H9 (cell line): ENCODE measurements at regions not wholly inside any gene's neighbourhood (a gene's known extent, or its start where the extent isn't known, plus 50 kb on each side); places are given as distances from the start of the nearest gene placed in this dataset.

Experiments used
- DNase-seq: peaks from one replicate; pipeline ENCODE4 v3.0.0-alpha.2; 2017
- H2AFZ ChIP-seq: one replicate; pipeline ENCODE4 v1.6.1; 2013; ENCODE audit warnings: mild to moderate bottlenecking, low read length, control low read depth, moderate library complexity
- H2AK5ac ChIP-seq: 2 replicates; pipeline ENCODE4 v1.6.1; 2013; ENCODE audit warnings: low read length, control low read depth, mixed read lengths; ENCODE audit not compliant: insufficient read length
- H2BK120ac ChIP-seq: one replicate; pipeline ENCODE4 v1.6.1; 2013; ENCODE audit warnings: low read depth, mild to moderate bottlenecking, low read length, control low read depth, inconsistent platforms; ENCODE audit not compliant: poor library complexity, severe bottlenecking
- H2BK12ac ChIP-seq: 2 replicates; pipeline ENCODE4 v1.6.1; 2013; ENCODE audit warnings: low read length, control low read depth, mixed read lengths, low read depth; ENCODE audit not compliant: insufficient read length
- H2BK15ac ChIP-seq: 2 replicates; pipeline ENCODE4 v1.6.1; 2013; ENCODE audit warnings: low read depth, low read length, control low read depth
- H2BK20ac ChIP-seq: one replicate; pipeline ENCODE4 v1.6.1; 2013; ENCODE audit warnings: low read depth, mild to moderate bottlenecking, low read length, control low read depth, inconsistent platforms; ENCODE audit not compliant: poor library complexity, severe bottlenecking
- H2BK5ac ChIP-seq: 2 replicates; pipeline ENCODE4 v1.6.1; 2013; ENCODE audit warnings: low read length, control low read depth, mixed read lengths; ENCODE audit not compliant: insufficient read length
- H3K14ac ChIP-seq: 2 replicates; pipeline ENCODE4 v1.6.1; 2013; ENCODE audit warnings: low read length, control low read depth; ENCODE audit not compliant: insufficient read depth
- H3K18ac ChIP-seq: 2 replicates; pipeline ENCODE4 v1.6.1; 2013; ENCODE audit warnings: low read depth, mild to moderate bottlenecking, mixed read lengths, low read length, control low read depth; ENCODE audit not compliant: insufficient read length
- H3K23ac ChIP-seq: 2 replicates; pipeline ENCODE4 v1.6.1; 2013; ENCODE audit warnings: low read length, control low read depth, mixed read lengths, low read depth; ENCODE audit not compliant: insufficient read length
- H3K23me2 ChIP-seq: 2 replicates; pipeline ENCODE4 v1.6.1; 2013; ENCODE audit warnings: low read depth, mild to moderate bottlenecking, mixed read lengths, low read length, control low read depth; ENCODE audit not compliant: insufficient read length, poor library complexity, severe bottlenecking
- H3K27ac ChIP-seq: 2 replicates; pipeline ENCODE4 v1.5.1; 2013; ENCODE audit warnings: low read length, control low read depth, mixed read lengths, low read depth; ENCODE audit not compliant: insufficient read length
- H3K27me3 ChIP-seq: 2 replicates; pipeline ENCODE4 v1.6.1; 2013; ENCODE audit warnings: low read length, control low read depth, inconsistent platforms; ENCODE audit not compliant: insufficient read depth
- H3K4ac ChIP-seq: 2 replicates; pipeline ENCODE4 v1.6.1; 2013; ENCODE audit warnings: low read depth, mild to moderate bottlenecking, control low read depth, inconsistent platforms, low read length, moderate library complexity
- H3K4me1 ChIP-seq: 2 replicates; pipeline ENCODE4 v1.6.1; 2013; ENCODE audit warnings: low read length, control low read depth, inconsistent platforms; ENCODE audit not compliant: insufficient read depth
- H3K4me2 ChIP-seq: 2 replicates; pipeline ENCODE4 v1.6.1; 2013; ENCODE audit warnings: low read length, control low read depth, mixed read lengths; ENCODE audit not compliant: insufficient read length, insufficient read depth
- H3K56ac ChIP-seq: 2 replicates; pipeline ENCODE4 v1.6.1; 2013; ENCODE audit warnings: low read depth, mild to moderate bottlenecking, mixed read lengths, low read length, control low read depth; ENCODE audit not compliant: insufficient read length
- H3K79me1 ChIP-seq: 2 replicates; pipeline ENCODE4 v1.6.1; 2013; ENCODE audit warnings: low read depth, mild to moderate bottlenecking, moderate library complexity, low read length, control low read depth, inconsistent platforms; ENCODE audit not compliant: insufficient read depth, poor library complexity, severe bottlenecking
- H3K79me2 ChIP-seq: 2 replicates; pipeline ENCODE4 v1.6.1; 2013; ENCODE audit warnings: low read length, control low read depth, inconsistent platforms; ENCODE audit not compliant: insufficient read depth
- H3K9ac ChIP-seq: 2 replicates; pipeline ENCODE4 v1.6.1; 2013; ENCODE audit warnings: low read length, control low read depth, mixed read lengths; ENCODE audit not compliant: insufficient read length; ENCODE audit errors: extremely low read depth
- H3K9me3 ChIP-seq: one replicate; pipeline ENCODE4 v1.6.1; 2013; ENCODE audit warnings: low read depth, low read length, inconsistent platforms; ENCODE audit not compliant: control insufficient read depth
- H3T11ph ChIP-seq: one replicate; pipeline ENCODE4 v1.6.1; 2013; ENCODE audit warnings: mild to moderate bottlenecking, low read length, control low read depth, inconsistent platforms
- H4K20me1 ChIP-seq: one replicate; pipeline ENCODE4 v1.6.1; 2013; ENCODE audit not compliant: control insufficient read depth, insufficient read length, insufficient read depth
- H4K5ac ChIP-seq: 2 replicates; pipeline ENCODE4 v1.6.1; 2013; ENCODE audit warnings: low read depth, mild to moderate bottlenecking, mixed read lengths, low read length, control low read depth; ENCODE audit not compliant: insufficient read length
- H4K8ac ChIP-seq: replicated peaks from 2 replicates; pipeline ENCODE4 v1.6.1; 2013; ENCODE audit warnings: low read length, control low read depth, mixed read lengths, low read depth; ENCODE audit not compliant: insufficient read length
- H4K91ac ChIP-seq: 2 replicates; pipeline ENCODE4 v1.6.1; 2013; ENCODE audit warnings: low read depth, mild to moderate bottlenecking, moderate library complexity, mixed read lengths, low read length, control low read depth; ENCODE audit not compliant: insufficient read length
- H3K27ac Mint-ChIP-seq, 3 experiments: 2 replicates in 2 of 3; 3 replicates in 1 of 3; pipeline ENCODE4 v1.8.0; 2020 to 2021; ENCODE audit warnings: mixed read lengths in 3 of 3, mild to moderate bottlenecking in 1 of 3, moderate library complexity in 1 of 3
- H3K27me3 Mint-ChIP-seq: 2 replicates; pipeline ENCODE4 v1.8.0; 2021; ENCODE audit warnings: low read depth, mild to moderate bottlenecking, moderate library complexity, mixed read lengths
- H3K36me3 Mint-ChIP-seq, 3 experiments: 2 replicates in 2 of 3; 3 replicates in 1 of 3; pipeline ENCODE4 v1.8.0; 2020 to 2021; ENCODE audit warnings: low read depth in 3 of 3, mixed read lengths in 3 of 3; ENCODE audit not compliant: insufficient read depth in 1 of 3
- H3K4me1 Mint-ChIP-seq, 2 experiments: 2 replicates each; pipeline ENCODE4 v1.8.0; 2020; ENCODE audit warnings: mixed read lengths in 2 of 2
- H3K4me3 Mint-ChIP-seq, 2 experiments: 2 replicates in 1 of 2; 3 replicates in 1 of 2; pipeline ENCODE4 v1.8.0; 2020 to 2021; ENCODE audit warnings: mild to moderate bottlenecking in 2 of 2, mixed read lengths in 2 of 2, moderate library complexity in 1 of 2
- H3K9me3 Mint-ChIP-seq, 2 experiments: 2 replicates in 1 of 2; 3 replicates in 1 of 2; pipeline ENCODE4 v1.8.0; 2020; ENCODE audit warnings: mild to moderate bottlenecking in 2 of 2, mixed read lengths in 2 of 2, moderate library complexity in 1 of 2
- WGBS: extraction: QIAGEN DNeasy Blood & Tissue Kit; methylation state at CpG from one replicate; pipeline ENCODE4 v1.1.7; 2013; ENCODE audit warnings: missing lambda C conversion rate, low lambda C conversion rate, mixed read lengths; ENCODE audit not compliant: insufficient read length; ENCODE audit errors: extremely low coverage; 5-methylcytosine and 5-hydroxymethylcytosine counted together
- TF ChIP-seq, protein P1 (sequence below): fragments of 200-600 bp; sonication (generic); conservative IDR thresholded peaks from 3 replicates; pipeline ENCODE4 v1.8.0; 2021; ENCODE audit warnings: antibody characterized with exemption, mild to moderate bottlenecking

DNA sequence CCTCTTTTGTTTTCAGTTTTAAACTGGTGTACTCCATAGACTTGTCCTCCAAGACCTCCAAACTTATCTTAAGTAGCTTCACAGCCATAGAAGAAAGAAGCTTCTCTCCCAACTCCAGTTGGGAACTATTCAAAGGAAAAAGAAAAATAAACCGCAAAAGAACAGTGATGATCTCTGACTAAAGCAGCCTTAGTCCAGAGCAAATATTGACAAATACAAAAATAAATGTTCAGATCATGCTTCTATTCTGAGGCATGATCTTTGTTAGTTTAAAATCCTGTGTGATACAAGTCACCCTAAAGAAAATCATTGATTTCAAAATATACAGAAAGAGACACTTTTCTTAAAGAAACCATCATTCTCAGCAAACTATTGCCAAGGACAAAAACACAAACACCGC lies 373.0 kb upstream of the SMIM30 start:
- WGBS = no CpG with 5 or more reads among the region's 2 CpGs

More for the DNA sequence above, 373.0 kb upstream of the SMIM30 start:
- H4K5ac ChIP-seq = no peak overlapping the region
- no peak overlapping the region for H3K18ac ChIP-seq
- no peak overlapping the region for H3K27ac ChIP-seq
- no peak overlapping the region for H2AFZ ChIP-seq
- no peak overlapping the region for H3K14ac ChIP-seq
- H2AK5ac ChIP-seq = no peak overlapping the region
- H4K91ac ChIP-seq = no peak overlapping the region
- H3K4me3 Mint-ChIP-seq = no peak overlapping the region
- H3K79me1 ChIP-seq = no peaks in the 10 kb centered on the region
- H3K9me3 Mint-ChIP-seq = peaks cover 2 to 28% of the 10 kb centered on the region in 2 experiments; a peak in 3 of 5 replicates
- TF ChIP-seq, protein P1, sequence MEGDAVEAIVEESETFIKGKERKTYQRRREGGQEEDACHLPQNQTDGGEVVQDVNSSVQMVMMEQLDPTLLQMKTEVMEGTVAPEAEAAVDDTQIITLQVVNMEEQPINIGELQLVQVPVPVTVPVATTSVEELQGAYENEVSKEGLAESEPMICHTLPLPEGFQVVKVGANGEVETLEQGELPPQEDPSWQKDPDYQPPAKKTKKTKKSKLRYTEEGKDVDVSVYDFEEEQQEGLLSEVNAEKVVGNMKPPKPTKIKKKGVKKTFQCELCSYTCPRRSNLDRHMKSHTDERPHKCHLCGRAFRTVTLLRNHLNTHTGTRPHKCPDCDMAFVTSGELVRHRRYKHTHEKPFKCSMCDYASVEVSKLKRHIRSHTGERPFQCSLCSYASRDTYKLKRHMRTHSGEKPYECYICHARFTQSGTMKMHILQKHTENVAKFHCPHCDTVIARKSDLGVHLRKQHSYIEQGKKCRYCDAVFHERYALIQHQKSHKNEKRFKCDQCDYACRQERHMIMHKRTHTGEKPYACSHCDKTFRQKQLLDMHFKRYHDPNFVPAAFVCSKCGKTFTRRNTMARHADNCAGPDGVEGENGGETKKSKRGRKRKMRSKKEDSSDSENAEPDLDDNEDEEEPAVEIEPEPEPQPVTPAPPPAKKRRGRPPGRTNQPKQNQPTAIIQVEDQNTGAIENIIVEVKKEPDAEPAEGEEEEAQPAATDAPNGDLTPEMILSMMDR = no peak
- no peak overlapping the region for H2BK20ac ChIP-seq
- H3K4me1 Mint-ChIP-seq = no peaks in the 10 kb centered on the region
- H3K23ac ChIP-seq = no peak overlapping the region
- H4K20me1 ChIP-seq = no peaks in the 10 kb centered on the region
- H3K79me2 ChIP-seq = no peaks in the 10 kb centered on the region
- H3K4me2 ChIP-seq = no peak overlapping the region
- H2BK15ac ChIP-seq = no peak overlapping the region
- H3K9ac ChIP-seq = no peak overlapping the region
- H3K4ac ChIP-seq = no peak overlapping the region
- no peaks in the 10 kb centered on the region for H3K4me1 ChIP-seq
- no peak overlapping the region for H3K56ac ChIP-seq
- peaks cover 0 to 12% (median 0%) of the 10 kb centered on the region in 3 experiments; a peak in 2 of 7 replicates for H3K36me3 Mint-ChIP-seq
- no peak overlapping the region for H3T11ph ChIP-seq
- H2BK12ac ChIP-seq = no peak overlapping the region
- no peaks in the 10 kb centered on the region for H3K27me3 ChIP-seq
- no peak overlapping the region for H3K27ac Mint-ChIP-seq
- H2BK5ac ChIP-seq = no peak overlapping the region
- H2BK120ac ChIP-seq = no peak overlapping the region
- no peaks in the 10 kb centered on the region for H3K9me3 ChIP-seq
- no peak for DNase-seq
- no peaks in the 10 kb centered on the region for H3K23me2 ChIP-seq
- no peaks in the 10 kb centered on the region for H3K27me3 Mint-ChIP-seq
- H4K8ac ChIP-seq = no peak overlapping the region
